Panc1 (cell line): ENCODE measurements at regions not wholly inside any gene's neighbourhood (a gene's known extent, or its start where the extent isn't known, plus 50 kb on each side); places are given as distances from the start of the nearest gene placed in this dataset.

Source experiments
- ATAC-seq: fragments of 200-7000 bp; cut with Tn5 transposase; 2 replicates; pipeline ENCODE4 v1.9.1; 2020; ENCODE audit warnings: mild to moderate bottlenecking, moderate library complexity
- BruUV-seq: library from RNA; stranded (reverse); fragments of 400-500 nt; replicated peaks from 2 replicates; lab custom pipeline; 2021; lab: Mats Ljungman, UMichigan
- CTCF ChIA-PET: fragments of 300-600 bp; sonication (Branson Sonifier 250); formaldehyde crosslinking; loops from one replicate; lab custom pipeline; 2022; ENCODE audit warnings: antibody characterized with exemption; lab: Charles Lee
- POLR2A ChIA-PET: fragments of 300-600 bp; sonication (Branson Sonifier 250); formaldehyde crosslinking; loops from one replicate; lab custom pipeline; 2022; ENCODE audit warnings: antibody characterized with exemption; lab: Charles Lee
- DNase-seq: peaks from one replicate; pipeline ENCODE4 v3.0.0-alpha.2; 2010; ENCODE audit warnings: low read depth, low spot score
- H3K27ac ChIP-seq: 2 replicates; pipeline ENCODE4 v1.5.1; 2011; ENCODE audit warnings: mild to moderate bottlenecking, low read length, inconsistent platforms
- H3K27me3 ChIP-seq: fragments of 200-500 bp; sonication (Bioruptor generic); 2 replicates; pipeline ENCODE4 v1.6.0; 2014; ENCODE audit warnings: low read length, inconsistent platforms; ENCODE audit not compliant: control insufficient read depth, insufficient read depth
- H3K36me3 ChIP-seq: fragments of 200-500 bp; sonication (Bioruptor generic); 2 replicates; pipeline ENCODE4 v1.5.1; 2014; ENCODE audit warnings: inconsistent platforms, mild to moderate bottlenecking, low read length, moderate library complexity; ENCODE audit not compliant: control insufficient read depth, insufficient read depth
- H3K4me1 ChIP-seq: 2 replicates; pipeline ENCODE4 v1.5.1; 2011; ENCODE audit warnings: inconsistent platforms, mild to moderate bottlenecking, low read length, moderate library complexity; ENCODE audit not compliant: control insufficient read depth, insufficient read depth
- H3K4me3 ChIP-seq, 2 experiments: 2 replicates each; pipeline ENCODE4 v1.5.1; 2011 to 2012; ENCODE audit warnings: low read depth in 2 of 2, low read length in 2 of 2, mild to moderate bottlenecking in 2 of 2, inconsistent platforms in 1 of 2, moderate library complexity in 1 of 2
- H3K9me3 ChIP-seq: fragments of 200-500 bp; sonication (Bioruptor generic); 2 replicates; pipeline ENCODE4 v1.5.1; 2014; ENCODE audit warnings: low read depth, mild to moderate bottlenecking, inconsistent platforms, low read length, moderate library complexity; ENCODE audit not compliant: control insufficient read depth, insufficient read depth
- CTCF ChIP-seq: fragments of 450-650 bp; IDR thresholded peaks from 2 replicates; pipeline ENCODE4 v1.5.1; 2017; ENCODE audit warnings: mild to moderate bottlenecking
- POLR2AphosphoS5 ChIP-seq: IDR thresholded peaks from 2 replicates; pipeline ENCODE4 v1.6.1; 2012; ENCODE audit warnings: mild to moderate bottlenecking, low read depth, low read length, moderate library complexity
- SIN3A ChIP-seq: IDR thresholded peaks from 2 replicates; pipeline ENCODE4 v1.6.1; 2012; ENCODE audit warnings: low read depth, mild to moderate bottlenecking, low read length, moderate library complexity, borderline replicate concordance; ENCODE audit not compliant: insufficient read depth
- TCF7L2 ChIP-seq: IDR thresholded peaks from 2 replicates; pipeline ENCODE4 v1.6.1; 2011; ENCODE audit warnings: mild to moderate bottlenecking, low read depth, low read length, inconsistent platforms
- in situ Hi-C: cut with HindIII; loops from 2 replicates; pipeline ENCODE4 v1.10.0; 2016; ENCODE audit warnings: low sequenced_read_pairs, low pct_unique_long_range_greater_than_20kb
- intact Hi-C: fragments of 100-400 bp; cut with micrococcal nuclease; formaldehyde crosslinking; loops from one replicate; pipeline ENCODE4 v1.10.0; 2022; ENCODE audit not compliant: unreplicated experiment
- TF ChIP-seq, protein P1 (sequence below), 2 experiments: IDR thresholded peaks; 2 replicates each; pipeline ENCODE4 v1.6.1; 2011 to 2012; ENCODE audit warnings: low read depth in 2 of 2, control low read depth in 1 of 2, low read length in 1 of 2, mild to moderate bottlenecking in 1 of 2, moderate library complexity in 1 of 2; ENCODE audit not compliant: insufficient read depth in 1 of 2

DNA sequence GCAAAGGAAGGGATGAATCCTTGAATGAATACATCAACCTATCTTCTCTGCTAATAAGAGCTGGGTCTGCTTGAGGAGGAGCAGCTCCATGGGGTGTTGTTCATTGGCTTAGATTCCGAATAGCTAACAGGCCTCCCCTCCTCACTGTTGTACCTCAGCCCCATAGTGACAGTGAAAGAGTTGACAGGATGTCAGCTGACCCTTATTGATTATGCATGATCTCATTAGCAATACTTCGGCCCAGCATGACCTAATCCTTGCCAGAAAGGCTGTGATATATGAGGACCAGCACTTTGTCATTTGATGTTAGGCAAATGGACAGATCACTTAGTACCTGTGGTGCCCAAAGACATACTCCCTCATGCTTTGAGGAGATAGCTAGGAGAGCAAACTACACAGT lies 1333.7 kb upstream of the CELF4 start:
- H3K9me3 ChIP-seq: no peaks in the 10 kb centered on the region
- no peaks in the 10 kb centered on the region for H3K36me3 ChIP-seq
- H3K4me1 ChIP-seq: no peaks in the 10 kb centered on the region
- no TSS peak for BruUV-seq
- H3K27ac ChIP-seq: no peak overlapping the region
- in situ Hi-C loops: no loop called here
- DNase-seq (no peak), ATAC-seq (no peak)
- intact Hi-C loops: no loop called here
- TF ChIP-seq CTCF (no peak), TCF7L2 (no peak)
- no peaks in the 10 kb centered on the region for H3K27me3 ChIP-seq
- CTCF ChIA-PET: no interaction called here
- POLR2A ChIA-PET: no interaction called here
- no peak overlapping the region for H3K4me3 ChIP-seq

DNA sequence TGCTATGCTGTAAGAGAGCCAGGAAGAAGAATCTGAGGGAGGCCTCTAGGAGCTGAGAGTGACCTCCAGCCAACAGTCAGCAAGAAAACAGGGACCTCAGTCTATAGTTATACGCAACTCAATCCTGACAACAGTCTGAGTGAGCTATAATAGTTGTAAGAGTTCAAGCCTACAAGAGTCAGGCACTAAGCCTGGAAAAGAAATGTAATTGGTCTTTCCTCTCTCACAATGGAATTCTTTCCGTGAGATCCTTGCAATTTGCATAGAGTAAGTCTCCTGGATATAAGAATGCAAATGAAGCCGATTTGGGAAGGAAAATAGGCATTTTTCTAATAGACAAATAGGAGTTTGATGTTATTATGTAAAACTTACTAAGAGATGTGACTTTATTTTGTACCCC lies 1332.6 kb upstream of the CELF4 start:
- H3K27me3 ChIP-seq: no peaks in the 10 kb centered on the region
- ChIA-PET POLR2A (no interaction called here), CTCF (no interaction called here)
- no peaks in the 10 kb centered on the region for H3K36me3 ChIP-seq
- no peaks in the 10 kb centered on the region for H3K4me1 ChIP-seq
- intact Hi-C loops (no loop called here), in situ Hi-C loops (no loop called here)
- no peak for DNase-seq
- no peak overlapping the region for H3K27ac ChIP-seq
- H3K9me3 ChIP-seq: no peaks in the 10 kb centered on the region
- ATAC-seq: no peak
- no TSS peak for BruUV-seq
- no peak for TF ChIP-seq POLR2AphosphoS5
- TF ChIP-seq CTCF: no peak
- TF ChIP-seq, protein P1, sequence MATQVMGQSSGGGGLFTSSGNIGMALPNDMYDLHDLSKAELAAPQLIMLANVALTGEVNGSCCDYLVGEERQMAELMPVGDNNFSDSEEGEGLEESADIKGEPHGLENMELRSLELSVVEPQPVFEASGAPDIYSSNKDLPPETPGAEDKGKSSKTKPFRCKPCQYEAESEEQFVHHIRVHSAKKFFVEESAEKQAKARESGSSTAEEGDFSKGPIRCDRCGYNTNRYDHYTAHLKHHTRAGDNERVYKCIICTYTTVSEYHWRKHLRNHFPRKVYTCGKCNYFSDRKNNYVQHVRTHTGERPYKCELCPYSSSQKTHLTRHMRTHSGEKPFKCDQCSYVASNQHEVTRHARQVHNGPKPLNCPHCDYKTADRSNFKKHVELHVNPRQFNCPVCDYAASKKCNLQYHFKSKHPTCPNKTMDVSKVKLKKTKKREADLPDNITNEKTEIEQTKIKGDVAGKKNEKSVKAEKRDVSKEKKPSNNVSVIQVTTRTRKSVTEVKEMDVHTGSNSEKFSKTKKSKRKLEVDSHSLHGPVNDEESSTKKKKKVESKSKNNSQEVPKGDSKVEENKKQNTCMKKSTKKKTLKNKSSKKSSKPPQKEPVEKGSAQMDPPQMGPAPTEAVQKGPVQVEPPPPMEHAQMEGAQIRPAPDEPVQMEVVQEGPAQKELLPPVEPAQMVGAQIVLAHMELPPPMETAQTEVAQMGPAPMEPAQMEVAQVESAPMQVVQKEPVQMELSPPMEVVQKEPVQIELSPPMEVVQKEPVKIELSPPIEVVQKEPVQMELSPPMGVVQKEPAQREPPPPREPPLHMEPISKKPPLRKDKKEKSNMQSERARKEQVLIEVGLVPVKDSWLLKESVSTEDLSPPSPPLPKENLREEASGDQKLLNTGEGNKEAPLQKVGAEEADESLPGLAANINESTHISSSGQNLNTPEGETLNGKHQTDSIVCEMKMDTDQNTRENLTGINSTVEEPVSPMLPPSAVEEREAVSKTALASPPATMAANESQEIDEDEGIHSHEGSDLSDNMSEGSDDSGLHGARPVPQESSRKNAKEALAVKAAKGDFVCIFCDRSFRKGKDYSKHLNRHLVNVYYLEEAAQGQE (IDR thresholded peaks at IDR 0.05; ENCODE audit: insufficient read depth in 1 of 2, low read depth in 2 of 2, low read length in 1 of 2): no peak
- no peak for TF ChIP-seq TCF7L2
- TF ChIP-seq SIN3A: no peak
- no peak overlapping the region for H3K4me3 ChIP-seq

DNA sequence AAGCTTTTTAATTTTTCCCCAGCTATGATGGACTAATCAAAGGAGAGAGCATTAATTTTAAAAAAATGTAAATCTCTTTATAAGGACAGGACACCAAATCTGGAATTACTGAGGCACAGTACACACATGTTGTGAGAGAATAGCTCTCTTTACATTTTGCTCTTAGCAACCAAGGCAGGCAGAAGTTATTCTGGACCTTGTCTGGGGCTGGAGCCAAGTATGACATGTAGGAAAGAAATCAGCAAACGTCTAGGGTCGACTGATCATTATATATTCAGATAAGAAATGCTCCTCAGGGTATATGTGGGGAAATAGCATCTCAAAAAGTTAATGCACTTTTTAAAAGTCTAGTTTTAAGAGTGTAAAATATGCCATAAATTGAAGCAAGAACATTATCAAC lies 1330.0 kb upstream of the CELF4 start:
- Histone ChIP-seq H3K27ac (no peak overlapping the region), H3K4me3 (no peak overlapping the region), H3K27me3 (no peaks in the 10 kb centered on the region), H3K9me3 (no peaks in the 10 kb centered on the region), H3K36me3 (no peaks in the 10 kb centered on the region), H3K4me1 (no peaks in the 10 kb centered on the region)
- ChIA-PET CTCF (no interaction called here), POLR2A (no interaction called here)
- DNase-seq (no peak), ATAC-seq (no peak)
- no peak for TF ChIP-seq SIN3A
- no peak for TF ChIP-seq POLR2AphosphoS5
- TF ChIP-seq, protein P1 (IDR thresholded peaks at IDR 0.05; ENCODE audit: insufficient read depth in 1 of 2, low read depth in 2 of 2, low read length in 1 of 2): no peak
- intact Hi-C loops (no loop called here), in situ Hi-C loops (no loop called here)
- BruUV-seq: no TSS peak
